ENCODE measurements at regions not wholly inside any gene's neighbourhood (a gene's known extent, or its start where the extent isn't known, plus 50 kb on each side); places are given as distances from the start of the nearest gene placed in this dataset.

DNA sequence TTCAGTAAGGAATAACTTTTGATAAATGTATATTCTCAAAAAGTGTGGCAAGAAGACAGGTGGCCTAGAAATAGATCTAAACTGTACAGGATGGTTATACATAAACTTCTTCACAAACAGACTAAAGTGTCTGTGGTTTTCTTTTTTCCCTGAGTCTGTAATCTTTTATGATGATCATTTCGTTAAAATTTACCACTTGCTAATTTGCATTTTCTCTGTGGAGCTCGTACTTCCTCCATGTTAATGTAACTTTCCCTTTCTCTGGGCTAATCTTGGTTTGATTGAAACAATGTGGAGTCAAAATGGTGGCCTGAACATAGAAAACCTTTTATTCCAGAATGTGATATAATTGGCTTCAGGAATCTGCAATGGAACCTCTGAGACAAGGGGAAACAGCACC, 166.2 kb downstream of the FTCDNL1 start:
- TF ChIP-seq, protein P1, sequence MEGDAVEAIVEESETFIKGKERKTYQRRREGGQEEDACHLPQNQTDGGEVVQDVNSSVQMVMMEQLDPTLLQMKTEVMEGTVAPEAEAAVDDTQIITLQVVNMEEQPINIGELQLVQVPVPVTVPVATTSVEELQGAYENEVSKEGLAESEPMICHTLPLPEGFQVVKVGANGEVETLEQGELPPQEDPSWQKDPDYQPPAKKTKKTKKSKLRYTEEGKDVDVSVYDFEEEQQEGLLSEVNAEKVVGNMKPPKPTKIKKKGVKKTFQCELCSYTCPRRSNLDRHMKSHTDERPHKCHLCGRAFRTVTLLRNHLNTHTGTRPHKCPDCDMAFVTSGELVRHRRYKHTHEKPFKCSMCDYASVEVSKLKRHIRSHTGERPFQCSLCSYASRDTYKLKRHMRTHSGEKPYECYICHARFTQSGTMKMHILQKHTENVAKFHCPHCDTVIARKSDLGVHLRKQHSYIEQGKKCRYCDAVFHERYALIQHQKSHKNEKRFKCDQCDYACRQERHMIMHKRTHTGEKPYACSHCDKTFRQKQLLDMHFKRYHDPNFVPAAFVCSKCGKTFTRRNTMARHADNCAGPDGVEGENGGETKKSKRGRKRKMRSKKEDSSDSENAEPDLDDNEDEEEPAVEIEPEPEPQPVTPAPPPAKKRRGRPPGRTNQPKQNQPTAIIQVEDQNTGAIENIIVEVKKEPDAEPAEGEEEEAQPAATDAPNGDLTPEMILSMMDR (IDR thresholded peaks at IDR 0.05; ENCODE audit: low read length): no peak
- no peak for TF ChIP-seq EZH2 (IDR thresholded peaks at IDR 0.05; ENCODE audit: borderline replicate concordance, low read length)

All from OCI-LY1 (cell line).